Keratinocyte (primary cell): ENCODE measurements at regions not wholly inside any gene's neighbourhood (a gene's known extent, or its start where the extent isn't known, plus 50 kb on each side); places are given as distances from the start of the nearest gene placed in this dataset.

Experiments used
- CTCF ChIP-seq, 3 experiments: IDR thresholded peaks in 1 of 3; conservative IDR thresholded peaks in 1 of 3; optimal IDR thresholded peaks in 1 of 3; 2 replicates in 2 of 3; 3 replicates in 1 of 3; pipeline versions ENCODE3 to v1.5.1; 2011; ENCODE audit warnings: low read length in 3 of 3, mild to moderate bottlenecking in 3 of 3, moderate library complexity in 2 of 3, control low read depth in 1 of 3, inconsistent platforms in 1 of 3; ENCODE audit not compliant: insufficient read depth in 2 of 3; ENCODE audit errors: extremely low read depth in 1 of 3
- EZH2 ChIP-seq: IDR thresholded peaks from one replicate; pipeline ENCODE4 v1.6.1; 2012; ENCODE audit warnings: inconsistent platforms, mild to moderate bottlenecking, low read length, moderate library complexity

GRCh38 chr3:126264952-126265351, 84.6 kb upstream of the ALDH1L1 start:
- no peak for TF ChIP-seq CTCF (optimal IDR thresholded peaks at IDR 0.05 in 1 of 3, IDR thresholded peaks at IDR 0.05 in 1 of 3, conservative IDR thresholded peaks at IDR 0.05 in 1 of 3; ENCODE audit: extremely low read depth in 1 of 3, insufficient read depth in 2 of 3, low read length in 3 of 3)
- TF ChIP-seq EZH2 = no peak
